ENCODE measurements at regions not wholly inside any gene's neighbourhood (a gene's known extent, or its start where the extent isn't known, plus 50 kb on each side); places are given as distances from the start of the nearest gene placed in this dataset.

DNA sequence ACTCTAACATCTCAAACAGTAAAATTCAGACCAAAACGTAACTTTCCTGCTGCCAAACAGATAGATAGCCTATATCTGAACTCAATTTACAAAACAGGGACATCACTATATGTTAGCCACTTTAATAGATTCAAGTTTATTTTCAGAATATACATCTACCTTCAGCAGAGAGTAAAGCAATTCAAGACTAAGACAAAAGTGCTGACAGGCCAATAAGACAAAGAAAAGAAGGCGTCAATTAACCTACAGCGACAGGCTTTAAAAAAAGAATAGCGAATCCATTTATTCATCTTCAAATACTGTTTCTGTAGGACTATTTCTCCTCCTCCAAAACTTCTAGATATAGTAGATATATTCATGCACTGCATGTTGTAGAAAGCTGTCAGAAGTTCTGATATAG, 333.0 kb downstream of the GRB14 start:
- no peak overlapping the region for H2AFZ ChIP-seq (ENCODE audit: low read depth, low read length)
- H3K9me3 ChIP-seq (replicated peaks; ENCODE audit: control insufficient read depth, insufficient read depth, low read length) = no peaks in the 10 kb centered on the region
- CTCF ChIA-PET = no interaction called here
- BruUV-seq (replicated peaks) = no TSS peak
- no peaks in the 10 kb centered on the region for H3K36me3 ChIP-seq (ENCODE audit: control insufficient read depth in 2 of 2, extremely low read depth in 1 of 2, insufficient read depth in 2 of 2, low read length in 2 of 2)
- POLR2A ChIA-PET = no interaction called here
- no peak overlapping the region for H3K4me2 ChIP-seq (ENCODE audit: insufficient read depth, low read length)
- no peak overlapping the region for H3K27ac ChIP-seq (ENCODE audit: insufficient read depth, low read depth, low read length)
- no peaks in the 10 kb centered on the region for H3K9me1 ChIP-seq (replicated peaks; ENCODE audit: control insufficient read depth, extremely low read depth, insufficient read depth, low read length)
- H3K4me3 ChIP-seq (replicated peaks in 1 of 3; ENCODE audit: insufficient read depth in 1 of 3, low read depth in 1 of 3, low read length in 3 of 3) = no peak overlapping the region
- intact Hi-C loops (cut with micrococcal nuclease) (no loop called here), dilution Hi-C loops (cut with MboI; ENCODE audit: extremely low pct_ligation_motif_present, low sequenced_read_pairs) (no loop called here)
- H3K79me2 ChIP-seq (ENCODE audit: control insufficient read depth, insufficient read depth, low read length) = no peaks in the 10 kb centered on the region
- no peak overlapping the region for H3K9ac ChIP-seq (replicated peaks; ENCODE audit: extremely low read depth, insufficient read depth, low read length)
- no peaks in the 10 kb centered on the region for H4K20me1 ChIP-seq (replicated peaks; ENCODE audit: control insufficient read depth, extremely low read depth, insufficient read depth, low read length)
- no peaks in the 10 kb centered on the region for H3K4me1 ChIP-seq (ENCODE audit: control insufficient read depth, extremely low read depth, insufficient read depth, low read length)
- DNase-seq (ENCODE audit: low read depth, low spot score) (no peak), FAIRE-seq (no peak)
- no peak for TF ChIP-seq POLR2A (IDR thresholded peaks at IDR 0.05; ENCODE audit: low read depth, low read length)
- no peak for TF ChIP-seq POLR2AphosphoS5 (IDR thresholded peaks at IDR 0.05; ENCODE audit: insufficient read depth, low read depth, low read length)
- TF ChIP-seq, protein P1, sequence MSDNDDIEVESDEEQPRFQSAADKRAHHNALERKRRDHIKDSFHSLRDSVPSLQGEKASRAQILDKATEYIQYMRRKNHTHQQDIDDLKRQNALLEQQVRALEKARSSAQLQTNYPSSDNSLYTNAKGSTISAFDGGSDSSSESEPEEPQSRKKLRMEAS (IDR thresholded peaks at IDR 0.05; ENCODE audit: insufficient read depth, insufficient read length) = no peak
- no peak for TF ChIP-seq EZH2 (IDR thresholded peaks at IDR 0.05; ENCODE audit: borderline replicate concordance, low read depth, low read length, severe bottlenecking)
- no peak for TF ChIP-seq JUN (IDR thresholded peaks at IDR 0.05; ENCODE audit: borderline replicate concordance, insufficient read depth, insufficient read length, low read depth)
- TF ChIP-seq MYC (IDR thresholded peaks at IDR 0.05; ENCODE audit: low read depth, low read length) = no peak
- no peak for TF ChIP-seq GATA2 (IDR thresholded peaks at IDR 0.05; ENCODE audit: insufficient read depth, insufficient read length, low read depth, low read length)
- TF ChIP-seq FOS (IDR thresholded peaks at IDR 0.05; ENCODE audit: borderline replicate concordance, insufficient read depth, low read length) = no peak
- no peaks in the 10 kb centered on the region for H3K27me3 ChIP-seq (ENCODE audit: control insufficient read depth in 2 of 2, insufficient read depth in 2 of 2, low read length in 2 of 2)

DNA sequence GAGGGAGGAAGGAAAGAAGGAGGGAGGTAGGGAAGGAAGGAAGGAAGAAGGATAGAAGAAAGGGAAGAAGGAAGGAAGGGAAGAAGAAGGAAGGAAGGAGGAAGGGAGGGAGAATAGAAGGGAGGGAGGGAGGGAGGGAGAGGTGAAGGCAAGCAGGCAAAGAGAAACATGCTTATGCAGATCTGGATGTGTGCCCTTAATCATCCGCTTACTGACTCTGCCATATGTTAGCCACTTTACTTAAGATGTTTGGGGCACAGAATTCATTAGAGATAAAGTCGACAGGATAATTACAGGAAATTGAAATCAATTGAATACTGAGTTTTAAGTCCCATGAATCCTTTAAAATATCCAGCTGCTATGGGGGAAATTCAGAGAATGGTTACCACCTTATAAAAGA, 334.2 kb downstream of the GRB14 start:
- ChIA-PET CTCF (no interaction called here), POLR2A (no interaction called here)
- H3K9me1 ChIP-seq (replicated peaks; ENCODE audit: control insufficient read depth, extremely low read depth, insufficient read depth, low read length) = no peaks in the 10 kb centered on the region
- no peaks in the 10 kb centered on the region for H3K36me3 ChIP-seq (ENCODE audit: control insufficient read depth in 2 of 2, extremely low read depth in 1 of 2, insufficient read depth in 2 of 2, low read length in 2 of 2)
- no TSS peak for BruUV-seq (replicated peaks)
- no peaks in the 10 kb centered on the region for H4K20me1 ChIP-seq (replicated peaks; ENCODE audit: control insufficient read depth, extremely low read depth, insufficient read depth, low read length)
- dilution Hi-C loops (cut with MboI; ENCODE audit: extremely low pct_ligation_motif_present, low sequenced_read_pairs) (no loop called here), intact Hi-C loops (cut with micrococcal nuclease) (no loop called here)
- no peaks in the 10 kb centered on the region for H3K79me2 ChIP-seq (ENCODE audit: control insufficient read depth, insufficient read depth, low read length)
- H3K27ac ChIP-seq (ENCODE audit: insufficient read depth, low read depth, low read length) = no peak overlapping the region
- no peaks in the 10 kb centered on the region for H3K4me1 ChIP-seq (ENCODE audit: control insufficient read depth, extremely low read depth, insufficient read depth, low read length)
- H3K9ac ChIP-seq (replicated peaks; ENCODE audit: extremely low read depth, insufficient read depth, low read length) = no peak overlapping the region
- FAIRE-seq (no peak), DNase-seq (ENCODE audit: low read depth, low spot score) (no peak)
- no peaks in the 10 kb centered on the region for H3K9me3 ChIP-seq (replicated peaks; ENCODE audit: control insufficient read depth, insufficient read depth, low read length)
- TF ChIP-seq EZH2 (IDR thresholded peaks at IDR 0.05; ENCODE audit: borderline replicate concordance, low read depth, low read length, severe bottlenecking) (no peak), GATA2 (IDR thresholded peaks at IDR 0.05; ENCODE audit: insufficient read depth, insufficient read length, low read depth, low read length) (no peak), JUN (IDR thresholded peaks at IDR 0.05; ENCODE audit: borderline replicate concordance, insufficient read depth, insufficient read length, low read depth) (no peak)
- TF ChIP-seq, protein P2, sequence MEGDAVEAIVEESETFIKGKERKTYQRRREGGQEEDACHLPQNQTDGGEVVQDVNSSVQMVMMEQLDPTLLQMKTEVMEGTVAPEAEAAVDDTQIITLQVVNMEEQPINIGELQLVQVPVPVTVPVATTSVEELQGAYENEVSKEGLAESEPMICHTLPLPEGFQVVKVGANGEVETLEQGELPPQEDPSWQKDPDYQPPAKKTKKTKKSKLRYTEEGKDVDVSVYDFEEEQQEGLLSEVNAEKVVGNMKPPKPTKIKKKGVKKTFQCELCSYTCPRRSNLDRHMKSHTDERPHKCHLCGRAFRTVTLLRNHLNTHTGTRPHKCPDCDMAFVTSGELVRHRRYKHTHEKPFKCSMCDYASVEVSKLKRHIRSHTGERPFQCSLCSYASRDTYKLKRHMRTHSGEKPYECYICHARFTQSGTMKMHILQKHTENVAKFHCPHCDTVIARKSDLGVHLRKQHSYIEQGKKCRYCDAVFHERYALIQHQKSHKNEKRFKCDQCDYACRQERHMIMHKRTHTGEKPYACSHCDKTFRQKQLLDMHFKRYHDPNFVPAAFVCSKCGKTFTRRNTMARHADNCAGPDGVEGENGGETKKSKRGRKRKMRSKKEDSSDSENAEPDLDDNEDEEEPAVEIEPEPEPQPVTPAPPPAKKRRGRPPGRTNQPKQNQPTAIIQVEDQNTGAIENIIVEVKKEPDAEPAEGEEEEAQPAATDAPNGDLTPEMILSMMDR (IDR thresholded peaks at IDR 0.05; ENCODE audit: extremely low read depth in 1 of 2, insufficient read depth in 1 of 2, low read depth in 1 of 2, low read length in 2 of 2) = no peak
- no peak overlapping the region for H3K4me2 ChIP-seq (ENCODE audit: insufficient read depth, low read length)
- no peak overlapping the region for H2AFZ ChIP-seq (ENCODE audit: low read depth, low read length)
- no peaks in the 10 kb centered on the region for H3K27me3 ChIP-seq (ENCODE audit: control insufficient read depth in 2 of 2, insufficient read depth in 2 of 2, low read length in 2 of 2)
- no peak overlapping the region for H3K4me3 ChIP-seq (replicated peaks in 1 of 3; ENCODE audit: insufficient read depth in 1 of 3, low read depth in 1 of 3, low read length in 3 of 3)

Measured in endothelial cell of umbilical vein (primary cell).